Mucosa of rectum (tissue), 2 donors: ENCODE measurements at regions not wholly inside any gene's neighbourhood (a gene's known extent, or its start where the extent isn't known, plus 50 kb on each side); places are given as distances from the start of the nearest gene placed in this dataset.
"Not testable (repeated sequence)": the region's sequence is repeated elsewhere in the genome, so short reads cannot be mapped to it uniquely, and the experiment has no call there.

Source experiments
- H3K27ac ChIP-seq, 2 donors: one replicate each; pipeline ENCODE4 v1.7.0; 2013; ENCODE audit warnings: inconsistent platforms in 2 of 2, low read depth in 2 of 2, low read length in 2 of 2
- H3K27me3 ChIP-seq, 2 donors: one replicate each; pipeline ENCODE4 v1.7.0; 2013; ENCODE audit warnings: low read length in 2 of 2; ENCODE audit not compliant: control insufficient read depth in 2 of 2, insufficient read depth in 2 of 2
- H3K36me3 ChIP-seq, 2 donors: one replicate each; pipeline ENCODE4 v1.7.0; 2013; ENCODE audit warnings: low read length in 2 of 2; ENCODE audit not compliant: control insufficient read depth in 2 of 2, insufficient read depth in 2 of 2
- H3K4me1 ChIP-seq, 2 donors: one replicate each; pipeline ENCODE4 v1.7.0; 2013; ENCODE audit warnings: low read length in 2 of 2, mild to moderate bottlenecking in 1 of 2; ENCODE audit not compliant: control insufficient read depth in 2 of 2, insufficient read depth in 2 of 2
- H3K4me3 ChIP-seq, 2 donors: one replicate each; pipeline ENCODE4 v1.7.0; 2013; ENCODE audit warnings: low read length in 2 of 2
- H3K9ac ChIP-seq, 2 donors: one replicate each; pipeline ENCODE4 v1.7.0; 2013; ENCODE audit warnings: low read length in 2 of 2, low read depth in 1 of 2, mild to moderate bottlenecking in 1 of 2
- H3K9me3 ChIP-seq, 2 donors: one replicate each; pipeline ENCODE4 v1.7.0; 2013; ENCODE audit warnings: low read length in 2 of 2; ENCODE audit not compliant: control insufficient read depth in 2 of 2
- donor health status: healthy.
- donor health status: Normal muscosa, but diverticular disease.

DNA sequence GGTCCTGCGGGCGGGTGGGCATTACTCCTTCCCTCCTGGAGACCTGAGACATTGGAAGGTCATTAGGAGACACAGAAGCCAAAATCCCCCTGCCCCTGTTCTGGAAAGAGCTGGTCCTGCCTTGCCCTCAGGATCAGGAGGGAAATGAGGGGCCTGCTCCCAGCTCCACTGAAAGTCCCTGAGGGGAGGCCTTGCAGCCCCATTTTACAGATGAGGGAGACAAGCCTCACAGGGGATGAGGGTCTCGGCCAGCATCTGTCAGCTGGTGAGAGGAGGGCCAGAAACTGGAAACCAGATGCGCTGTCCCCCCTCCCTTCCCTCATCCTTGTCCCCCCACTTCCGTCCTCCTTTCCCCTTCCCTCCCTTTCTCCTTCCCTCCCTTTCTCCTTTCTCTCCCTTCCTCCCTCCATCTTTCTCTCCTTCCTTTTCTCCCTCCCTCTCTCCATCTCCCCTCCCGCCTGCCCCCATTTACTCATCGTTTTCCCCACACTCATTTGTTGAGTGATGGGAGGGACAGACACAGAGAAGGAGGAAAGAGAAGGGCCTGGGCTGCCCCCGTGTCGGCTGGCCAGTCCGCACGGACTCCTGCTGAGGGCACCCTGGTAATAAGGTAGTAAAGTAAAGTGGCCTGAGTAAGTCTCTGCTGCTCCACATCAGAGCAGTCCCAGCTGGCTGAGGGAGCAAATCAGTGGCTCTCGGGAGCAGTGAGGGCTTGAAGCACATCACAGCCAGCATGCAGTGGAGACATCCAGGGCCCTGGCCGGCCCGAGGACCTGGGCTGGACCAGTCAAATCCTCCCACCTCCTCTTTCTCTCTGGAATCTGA lies 112.4 kb upstream of the ALDH1A3 start:
- Histone ChIP-seq H3K27ac (no peak overlapping the region), H3K9ac (no peak overlapping the region), H3K9me3 (no peaks in the 10 kb centered on the region), H3K4me1 (no peaks in the 10 kb centered on the region), H3K4me3 (no peak overlapping the region), H3K36me3 (no peaks in the 10 kb centered on the region), H3K27me3 (no peaks in the 10 kb centered on the region)

GRCh38 chr15:100768501-100768931 lies 111.1 kb upstream of the ALDH1A3 start:
- H3K27me3 ChIP-seq = no peaks in the 10 kb centered on the region
- H3K4me1 ChIP-seq = no peaks in the 10 kb centered on the region
- H3K9me3 ChIP-seq = no peaks in the 10 kb centered on the region
- H3K4me3 ChIP-seq = no peak overlapping the region
- no peaks in the 10 kb centered on the region for H3K36me3 ChIP-seq
- no peak overlapping the region for H3K27ac ChIP-seq
- H3K9ac ChIP-seq = no peak overlapping the region

DNA sequence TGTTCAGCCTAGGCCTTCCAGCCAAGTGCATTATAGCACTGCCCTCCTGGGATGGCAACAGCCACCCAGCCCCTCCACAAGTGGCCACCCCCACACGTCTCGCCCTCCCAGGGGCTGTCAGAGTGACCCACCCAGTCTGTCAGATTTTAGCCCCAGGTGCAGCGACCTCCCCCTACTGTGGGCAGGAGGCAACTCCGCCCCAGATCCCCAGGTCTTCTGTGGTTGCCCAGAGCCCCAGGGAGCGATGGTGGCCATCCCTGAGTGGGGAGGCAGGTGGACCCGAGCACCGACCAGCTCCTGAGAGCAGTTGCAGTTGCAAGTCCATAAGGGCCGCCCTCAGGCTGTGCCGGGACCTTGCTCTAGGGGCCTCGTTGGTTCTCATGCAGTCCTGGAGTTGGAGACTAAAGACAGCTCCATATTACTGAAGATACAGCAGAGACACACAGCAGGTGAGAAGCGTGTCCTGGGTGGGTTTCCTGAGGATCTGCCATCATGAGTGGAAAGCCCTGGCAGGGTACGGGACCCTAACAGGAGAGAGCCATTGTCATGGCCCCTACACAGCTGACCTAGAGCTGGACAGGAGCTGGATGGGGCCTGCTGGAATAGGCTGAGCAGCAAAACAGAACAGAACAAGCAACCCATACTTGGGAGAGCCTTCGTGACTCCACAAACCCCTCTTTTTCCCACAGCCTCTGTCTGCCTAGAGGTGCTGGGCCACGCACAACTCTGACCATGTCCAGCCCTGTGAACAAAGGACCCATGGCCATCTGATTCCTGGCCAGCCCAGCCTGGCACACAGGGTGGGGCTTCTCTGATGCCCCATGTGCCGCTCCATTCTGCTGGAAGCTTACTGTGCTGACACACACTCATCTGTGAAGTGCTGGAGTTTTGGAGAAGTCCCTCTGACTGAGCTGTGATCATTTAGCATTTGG lies 110.3 kb upstream of the ALDH1A3 start:
- Histone ChIP-seq H3K27me3 (no peaks in the 10 kb centered on the region), H3K9ac (no peak overlapping the region), H3K4me1 (no peaks in the 10 kb centered on the region), H3K4me3 (no peak overlapping the region), H3K36me3 (no peaks in the 10 kb centered on the region), H3K9me3 (no peaks in the 10 kb centered on the region), H3K27ac (no peak overlapping the region)

- H3K9ac ChIP-seq = no peak overlapping the region
- no peak overlapping the region for H3K27ac ChIP-seq
- no peak overlapping the region for H3K4me3 ChIP-seq
- H3K4me1 ChIP-seq = no peaks in the 10 kb centered on the region
- H3K9me3 ChIP-seq = no peaks in the 10 kb centered on the region
- no peaks in the 10 kb centered on the region for H3K36me3 ChIP-seq
- no peaks in the 10 kb centered on the region for H3K27me3 ChIP-seq
These were observed 109.7 kb upstream of the ALDH1A3 start for GRCh38 chr15:100769975-100770340.

DNA sequence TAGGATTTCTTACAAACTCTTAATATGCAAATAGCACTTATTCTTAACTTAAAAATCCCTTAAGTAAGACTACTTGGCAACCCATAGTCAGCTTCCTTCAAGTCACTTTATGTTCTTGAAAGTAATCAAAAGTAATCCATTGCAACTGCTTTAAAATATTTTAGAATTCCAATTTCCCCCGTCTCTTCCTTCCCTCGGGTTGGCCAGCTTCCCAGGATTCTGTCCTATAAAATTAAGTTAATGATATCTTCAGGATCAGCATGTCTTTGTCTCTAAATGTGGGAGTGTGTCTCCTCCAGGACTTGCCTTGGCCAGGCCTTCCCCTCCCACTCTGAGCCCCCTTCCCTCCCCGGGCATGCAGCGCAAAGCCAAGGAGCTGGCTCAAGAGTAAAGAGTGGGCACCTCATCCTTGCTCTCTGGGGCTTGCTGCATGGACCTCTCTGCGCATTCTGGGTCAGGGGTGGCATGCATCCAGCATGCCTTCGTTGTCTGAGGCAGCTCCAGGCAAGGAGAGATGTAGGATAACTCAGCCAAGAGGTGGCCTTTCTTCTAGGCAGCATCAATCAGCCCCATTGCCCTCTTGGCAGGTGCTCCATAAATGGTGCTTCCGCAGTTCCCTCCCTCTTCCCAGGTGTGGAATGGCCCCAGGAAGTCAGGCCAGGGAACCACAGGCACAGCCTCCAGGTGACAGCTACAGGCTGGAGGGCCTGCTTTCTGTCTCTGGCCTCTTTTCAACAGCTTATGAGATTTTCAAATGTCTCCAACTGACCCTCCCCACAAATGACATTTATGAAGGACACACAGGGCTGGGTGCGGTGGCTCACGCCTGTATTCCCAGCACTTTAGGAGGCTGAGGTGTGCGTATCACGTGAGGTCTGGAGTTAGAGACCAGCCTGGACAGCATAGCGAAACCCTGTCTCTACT lies 108.7 kb upstream of the ALDH1A3 start:
- Histone ChIP-seq H3K4me1 (no peaks in the 10 kb centered on the region), H3K9ac (no peak overlapping the region), H3K27me3 (no peaks in the 10 kb centered on the region), H3K27ac (no peak overlapping the region), H3K4me3 (no peak overlapping the region), H3K36me3 (no peaks in the 10 kb centered on the region), H3K9me3 (no peaks in the 10 kb centered on the region)

- no peak overlapping the region for H3K9ac ChIP-seq
- no peak overlapping the region for H3K4me3 ChIP-seq
- H3K9me3 ChIP-seq = no peaks in the 10 kb centered on the region
- no peaks in the 10 kb centered on the region for H3K4me1 ChIP-seq
- H3K27ac ChIP-seq = no peak overlapping the region
- H3K27me3 ChIP-seq = no peaks in the 10 kb centered on the region
- H3K36me3 ChIP-seq = no peaks in the 10 kb centered on the region
These were observed 107.9 kb upstream of the ALDH1A3 start for GRCh38 chr15:100771746-100772145.

GRCh38 chr15:100772478-100772877 lies 107.2 kb upstream of the ALDH1A3 start:
- Histone ChIP-seq H3K36me3 (no peaks in the 10 kb centered on the region), H3K4me3 (no peak overlapping the region), H3K27ac (no peak overlapping the region), H3K4me1 (no peaks in the 10 kb centered on the region), H3K9me3 (no peaks in the 10 kb centered on the region), H3K9ac (no peak overlapping the region), H3K27me3 (no peaks in the 10 kb centered on the region)

GRCh38 chr15:100772892-100773520 lies 106.6 kb upstream of the ALDH1A3 start:
- Histone ChIP-seq H3K9ac (no peak overlapping the region), H3K27ac (no peak overlapping the region), H3K4me1 (no peaks in the 10 kb centered on the region), H3K36me3 (no peaks in the 10 kb centered on the region), H3K27me3 (no peaks in the 10 kb centered on the region), H3K9me3 (no peaks in the 10 kb centered on the region), H3K4me3 (no peak overlapping the region)

- H3K9ac ChIP-seq, H3K4me3 ChIP-seq, H3K4me1 ChIP-seq, H3K36me3 ChIP-seq, H3K27me3 ChIP-seq, H3K27ac ChIP-seq, H3K9me3 ChIP-seq: not testable (repeated sequence)
These were observed 105.6 kb upstream of the ALDH1A3 start for GRCh38 chr15:100774044-100774443.
